Right cardiac atrium (tissue), 5 donors: ENCODE measurements at regions not wholly inside any gene's neighbourhood (a gene's known extent, or its start where the extent isn't known, plus 50 kb on each side); places are given as distances from the start of the nearest gene placed in this dataset.

ENCODE experiments used
- ATAC-seq, 2 donors: fragments of 200-7000 bp; cut with Tn5 transposase; one replicate each; pipeline versions ENCODE4 v1.8.0 to v1.9.1; 2020; ENCODE audit warnings: moderate library complexity in 2 of 2, mild to moderate bottlenecking in 1 of 2
- DNase-seq, 3 donors: peaks; one replicate each; pipeline ENCODE4 v3.0.0-alpha.2; 2020
- H3K27ac ChIP-seq: one replicate; pipeline ENCODE4 v1.5.1; 2013; ENCODE audit warnings: mild to moderate bottlenecking, low read length, control low read depth, moderate library complexity
- H3K27me3 ChIP-seq: one replicate; pipeline ENCODE4 v1.6.1; 2013; ENCODE audit not compliant: control insufficient read depth, insufficient read depth
- H3K4me1 ChIP-seq: one replicate; pipeline ENCODE4 v1.6.1; 2013; ENCODE audit warnings: low read length; ENCODE audit not compliant: control insufficient read depth, insufficient read depth
- H3K4me3 ChIP-seq: one replicate; pipeline ENCODE4 v1.5.1; 2013; ENCODE audit warnings: low read length, control low read depth
- H3K9me3 ChIP-seq: one replicate; pipeline ENCODE4 v1.6.1; 2013; ENCODE audit warnings: low read length; ENCODE audit not compliant: control insufficient read depth
- WGBS: extraction: QIAGEN DNeasy Blood & Tissue Kit; methylation state at CpG from one replicate; pipeline ENCODE4 v1.1.7; 2013; 5-methylcytosine and 5-hydroxymethylcytosine counted together
- intact Hi-C, 4 donors: fragments of 100-400 bp; cut with DNase I; formaldehyde crosslinking; loops; one replicate each; pipeline versions ENCODE4 v1.11.0 to v1.14.0; 2022 to 2023
- donor health status: healthy with polysubstance abuse.
- donor health status: DM: no; HTN: yes; CAD: no.
- donor health status: DM: no; HTN: no; CAD: no.
- donor health status: DM: no; HTN: yes; CAD: no; lungs with severe emphysema.
- donor health status: DM: yes; HTN: yes; CAD: no.

GRCh38 chr5:79850941-79851340, 140.1 kb downstream of the MTX3 start:
- Histone ChIP-seq H3K4me3 (no peak overlapping the region), H3K4me1 (no peaks in the 10 kb centered on the region), H3K27me3 (no peaks in the 10 kb centered on the region), H3K9me3 (no peaks in the 10 kb centered on the region), H3K27ac (no peak overlapping the region)
- no peak for ATAC-seq
- DNase-seq = no peak
- 85% methylated on average over 5 of the region's 5 CpGs for WGBS
- intact Hi-C loops = loop anchor here in 2 of 4 donors (10.0 kb wide), 3 partner anchors 146 to 826 kb away; no protein-coding TSS in a partner anchor

GRCh38 chr5:79850316-79850822, 140.7 kb downstream of the MTX3 start:
- DNase-seq (no peak), ATAC-seq (no peak)
- WGBS = 77% methylated on average over 10 of the region's 10 CpGs
- intact Hi-C loops = loop anchor here in 2 of 4 donors (10.0 kb wide), 3 partner anchors 146 to 826 kb away; no protein-coding TSS in a partner anchor
- Histone ChIP-seq H3K4me1 (no peaks in the 10 kb centered on the region), H3K4me3 (no peak overlapping the region), H3K27ac (no peak overlapping the region), H3K9me3 (no peaks in the 10 kb centered on the region), H3K27me3 (no peaks in the 10 kb centered on the region)

- H3K9me3 ChIP-seq = no peaks in the 10 kb centered on the region
- no peaks in the 10 kb centered on the region for H3K4me1 ChIP-seq
- 88% methylated on average over 16 of the region's 16 CpGs for WGBS
- DNase-seq (no peak), ATAC-seq (no peak)
- intact Hi-C loops = loop anchor here in 2 of 4 donors (10.0 kb wide), 3 partner anchors 145 to 825 kb away; no protein-coding TSS in a partner anchor
- H3K4me3 ChIP-seq = no peak overlapping the region
- H3K27me3 ChIP-seq = no peaks in the 10 kb centered on the region
- no peak overlapping the region for H3K27ac ChIP-seq
These were observed 141.4 kb downstream of the MTX3 start for GRCh38 chr5:79849486-79850315.
